ENCODE measurements at regions not wholly inside any gene's neighbourhood (a gene's known extent, or its start where the extent isn't known, plus 50 kb on each side); places are given as distances from the start of the nearest gene placed in this dataset.

GRCh38 chr18:65235966-65236624 lies 514.7 kb upstream of the CDH7 start:
- TF ChIP-seq CTCF (IDR thresholded peaks at IDR 0.05; ENCODE audit: insufficient read depth, low read length) (no peak), POLR2AphosphoS5 (IDR thresholded peaks at IDR 0.05; ENCODE audit: low read depth) (no peak), GABPA (IDR thresholded peaks at IDR 0.05; ENCODE audit: low read depth) (no peak), REST (IDR thresholded peaks at IDR 0.05; ENCODE audit: insufficient replicate concordance, low read depth) (no peak), SPI1 (IDR thresholded peaks at IDR 0.05; ENCODE audit: borderline replicate concordance, low read depth) (no peak)
